NB4 (cell line): ENCODE measurements at regions not wholly inside any gene's neighbourhood (a gene's known extent, or its start where the extent isn't known, plus 50 kb on each side); places are given as distances from the start of the nearest gene placed in this dataset.

Source experiments
- CTCF ChIP-seq: IDR thresholded peaks from one replicate; pipeline ENCODE4 v1.5.1; 2012; ENCODE audit warnings: low read depth, low read length
- POLR2A ChIP-seq: IDR thresholded peaks from 2 replicates; pipeline ENCODE4 v1.6.1; 2011; ENCODE audit warnings: mild to moderate bottlenecking; ENCODE audit not compliant: insufficient read length; ENCODE audit errors: extremely low read depth

GRCh38 chr1:114248162-114248561 is 94.5 kb upstream of the SYT6 start:
- TF ChIP-seq POLR2A = no peak
- TF ChIP-seq CTCF = no peak
